ENCODE measurements at regions not wholly inside any gene's neighbourhood (a gene's known extent, or its start where the extent isn't known, plus 50 kb on each side); places are given as distances from the start of the nearest gene placed in this dataset.

- DNase-seq, result no peak
Observed at GRCh38 chr6:139680819-139681218, 306.4 kb upstream of the CITED2 start.

- DNase-seq, result no peak
Observed at GRCh38 chr6:139679516-139680179, 305.2 kb upstream of the CITED2 start.

GRCh38 chr6:139676718-139677117 lies 302.3 kb upstream of the CITED2 start:
- DNase-seq, result no peak

GRCh38 chr6:139666284-139666683 lies 291.8 kb upstream of the CITED2 start:
- no peak for DNase-seq

- DNase-seq, result no peak
Observed at GRCh38 chr6:139663996-139664395, 289.5 kb upstream of the CITED2 start.

- DNase-seq, result no peak
Observed at GRCh38 chr6:139659711-139660110, 285.3 kb upstream of the CITED2 start.

GRCh38 chr6:139659196-139659595 lies 284.7 kb upstream of the CITED2 start:
- no peak for DNase-seq

GRCh38 chr6:139657119-139657518 lies 282.7 kb upstream of the CITED2 start:
- DNase-seq, result no peak

GRCh38 chr6:139655783-139656705 lies 281.6 kb upstream of the CITED2 start:
- DNase-seq, result no peak

- no peak for DNase-seq
Observed at GRCh38 chr6:139654888-139655782, 280.7 kb upstream of the CITED2 start.

GRCh38 chr6:139654309-139654708 lies 279.9 kb upstream of the CITED2 start:
- no peak for DNase-seq

GRCh38 chr6:139653111-139653510 lies 278.7 kb upstream of the CITED2 start:
- no peak for DNase-seq

GRCh38 chr6:139650941-139651340 lies 276.5 kb upstream of the CITED2 start:
- no peak for DNase-seq

GRCh38 chr6:139649732-139650131 lies 275.3 kb upstream of the CITED2 start:
- DNase-seq, result no peak

- no peak for DNase-seq
Observed at GRCh38 chr6:139649128-139649527, 274.7 kb upstream of the CITED2 start.

- DNase-seq, result no peak
Observed at GRCh38 chr6:139648430-139649000, 274.1 kb upstream of the CITED2 start.

- no peak for DNase-seq
Observed at GRCh38 chr6:139647841-139648240, 273.4 kb upstream of the CITED2 start.

- DNase-seq, result no peak
Observed at GRCh38 chr6:139647016-139647415, 272.6 kb upstream of the CITED2 start.

- DNase-seq, result peak; percentile 13
Observed at GRCh38 chr6:139644821-139645220, 270.4 kb upstream of the CITED2 start.

GRCh38 chr6:139643986-139644385 lies 269.5 kb upstream of the CITED2 start:
- no peak for DNase-seq

GRCh38 chr6:139642346-139642745 lies 267.9 kb upstream of the CITED2 start:
- DNase-seq, result no peak

- DNase-seq, result no peak
Observed at GRCh38 chr6:139641376-139641775, 266.9 kb upstream of the CITED2 start.

GRCh38 chr6:139640921-139641320 lies 266.5 kb upstream of the CITED2 start:
- DNase-seq, result no peak

All from hindlimb muscle (tissue), 1 donor.